HPDE6-E6E7 (cell line): ENCODE measurements at regions not wholly inside any gene's neighbourhood (a gene's known extent, or its start where the extent isn't known, plus 50 kb on each side); places are given as distances from the start of the nearest gene placed in this dataset.

Source experiments
- DNase-seq: peaks from one replicate; pipeline ENCODE4 v3.0.0; 2011; ENCODE audit warnings: missing footprints; ENCODE audit errors: extremely low spot score

GRCh38 chr1:213643360-213643759 lies 344.4 kb upstream of the PROX1 start:
- no peak for DNase-seq

GRCh38 chr1:213647864-213648650 lies 339.7 kb upstream of the PROX1 start:
- no peak for DNase-seq

DNA sequence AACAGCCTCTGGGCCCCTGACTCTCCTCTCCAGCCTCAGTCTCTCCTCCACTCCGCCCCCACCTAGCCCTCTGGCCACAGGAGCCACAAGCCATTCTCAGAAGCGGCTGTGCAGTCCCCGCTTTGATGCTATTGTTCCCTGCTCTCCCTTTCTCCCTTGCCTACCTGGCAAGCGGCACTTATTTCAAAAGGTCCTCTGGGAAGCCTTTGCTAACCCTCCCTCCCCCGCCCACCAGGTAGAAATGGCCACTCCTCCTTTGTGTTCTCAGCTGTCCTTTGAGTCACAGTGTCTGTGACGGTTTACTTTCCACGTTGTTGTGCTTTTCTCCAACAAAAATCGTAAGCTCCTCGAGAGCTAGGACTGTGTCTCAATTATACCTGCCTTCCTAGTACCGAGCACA lies 338.4 kb upstream of the PROX1 start:
- no peak for DNase-seq

GRCh38 chr1:213650603-213651002 lies 337.2 kb upstream of the PROX1 start:
- DNase-seq: no peak

GRCh38 chr1:213651077-213651476 lies 336.7 kb upstream of the PROX1 start:
- DNase-seq: no peak

DNA sequence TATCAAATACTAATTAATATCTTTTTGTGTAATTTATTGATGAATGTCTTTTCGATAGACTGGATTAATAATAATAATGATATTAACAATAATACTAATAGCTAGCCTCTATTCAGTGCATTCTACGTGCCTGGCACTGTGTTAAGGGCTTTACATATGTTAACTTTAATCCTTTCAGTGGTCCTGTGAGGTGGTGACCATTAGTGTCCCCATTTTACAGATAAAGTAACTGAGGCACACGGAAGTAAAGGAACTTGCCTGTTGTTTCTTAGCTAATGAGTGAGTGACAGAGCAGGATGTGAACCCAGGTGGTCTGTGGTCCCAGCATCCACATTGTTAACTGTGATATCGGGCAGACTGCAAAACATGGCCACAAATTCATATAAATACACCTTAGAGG lies 335.7 kb upstream of the PROX1 start:
- no peak for DNase-seq

- no peak for DNase-seq
Observed at GRCh38 chr1:213656039-213656438, 331.7 kb upstream of the PROX1 start.

GRCh38 chr1:213656503-213656902 lies 331.3 kb upstream of the PROX1 start:
- no peak for DNase-seq

- no peak for DNase-seq
Observed at GRCh38 chr1:213657013-213657412, 330.8 kb upstream of the PROX1 start.

- no peak for DNase-seq
Observed at GRCh38 chr1:213657879-213658278, 329.9 kb upstream of the PROX1 start.

GRCh38 chr1:213658457-213658856 lies 329.3 kb upstream of the PROX1 start:
- no peak for DNase-seq

GRCh38 chr1:213659580-213660547 lies 327.9 kb upstream of the PROX1 start:
- DNase-seq: no peak

GRCh38 chr1:213661302-213661701 lies 326.5 kb upstream of the PROX1 start:
- DNase-seq: no peak

DNA sequence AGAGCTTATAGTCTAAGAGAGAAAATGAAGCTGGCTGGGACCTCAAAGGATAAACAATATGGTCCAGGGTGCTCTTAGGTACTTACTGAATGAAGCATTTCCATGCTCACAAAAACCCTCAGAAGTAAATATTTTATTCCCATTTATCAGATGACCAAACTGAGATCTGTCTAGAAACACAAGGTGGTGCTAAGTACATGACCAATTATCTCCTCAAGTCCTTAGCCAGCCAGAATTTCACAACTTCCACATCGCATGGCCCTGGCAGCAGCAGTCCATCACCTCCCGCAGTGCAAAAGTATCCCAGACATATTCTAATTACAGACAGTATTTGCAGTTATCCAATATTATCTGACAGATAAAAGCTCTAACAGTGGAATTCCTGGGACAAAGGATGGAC lies 321.7 kb upstream of the PROX1 start:
- DNase-seq: no peak

GRCh38 chr1:213666922-213667321 lies 320.9 kb upstream of the PROX1 start:
- no peak for DNase-seq

DNA sequence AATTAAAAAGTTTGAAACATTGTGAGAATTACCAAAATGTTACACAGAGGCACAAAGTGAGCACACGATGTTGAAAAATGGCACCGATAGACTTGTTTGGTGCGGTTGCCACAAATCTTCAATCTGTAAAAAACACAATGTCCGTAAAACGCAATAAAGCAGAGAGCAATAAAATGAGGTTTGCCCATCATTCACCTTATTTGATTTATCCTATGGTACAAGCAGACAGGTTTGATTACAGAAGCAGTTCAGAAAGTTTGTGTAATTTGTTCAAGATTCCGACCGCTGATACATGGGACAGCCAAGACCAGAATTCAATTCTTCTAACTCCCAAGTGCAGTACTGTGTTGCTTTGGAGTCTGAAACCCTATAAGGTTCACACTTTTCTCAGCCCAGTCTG lies 318.3 kb upstream of the PROX1 start:
- no peak for DNase-seq

- no peak for DNase-seq
Observed at GRCh38 chr1:213669964-213670691, 317.6 kb upstream of the PROX1 start.

DNA sequence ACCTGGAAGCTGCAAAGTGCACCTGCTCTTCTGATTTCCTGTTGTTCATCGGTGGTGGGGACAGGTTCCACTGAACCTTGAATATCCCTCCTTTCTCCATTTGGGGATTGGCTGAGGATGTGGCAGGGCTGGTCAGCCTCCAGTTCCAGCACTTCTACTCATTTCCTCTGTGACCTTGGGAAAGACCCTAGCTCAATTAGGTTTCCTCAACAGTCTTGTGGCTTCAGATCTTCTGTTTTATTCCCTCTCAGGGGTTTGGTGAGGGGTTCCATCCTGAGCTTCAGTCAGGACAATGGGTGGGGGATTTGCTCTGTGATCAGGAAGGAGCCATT lies 317.1 kb upstream of the PROX1 start:
- DNase-seq: no peak

DNA sequence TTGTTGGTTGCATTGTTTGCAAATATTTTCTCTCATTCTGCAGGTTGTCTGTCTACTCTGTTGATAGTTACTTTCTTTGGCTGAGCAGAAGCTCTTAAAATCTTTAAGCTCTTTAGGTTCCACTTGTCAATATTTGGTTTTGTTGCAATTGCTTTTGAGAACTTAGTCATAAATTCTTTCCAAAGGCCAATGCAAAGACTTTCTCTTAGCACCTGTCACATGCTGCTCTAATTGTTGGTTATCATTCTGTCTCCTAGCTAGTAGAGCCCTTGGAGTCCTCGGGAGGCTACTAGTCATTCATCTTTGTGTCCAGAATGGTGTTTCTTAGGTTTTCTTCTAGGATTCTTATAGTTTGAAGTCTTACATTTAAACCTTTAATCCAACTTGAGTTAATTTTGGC lies 312.7 kb upstream of the PROX1 start:
- no peak for DNase-seq

GRCh38 chr1:213676736-213677135 lies 311.0 kb upstream of the PROX1 start:
- DNase-seq: no peak

DNA sequence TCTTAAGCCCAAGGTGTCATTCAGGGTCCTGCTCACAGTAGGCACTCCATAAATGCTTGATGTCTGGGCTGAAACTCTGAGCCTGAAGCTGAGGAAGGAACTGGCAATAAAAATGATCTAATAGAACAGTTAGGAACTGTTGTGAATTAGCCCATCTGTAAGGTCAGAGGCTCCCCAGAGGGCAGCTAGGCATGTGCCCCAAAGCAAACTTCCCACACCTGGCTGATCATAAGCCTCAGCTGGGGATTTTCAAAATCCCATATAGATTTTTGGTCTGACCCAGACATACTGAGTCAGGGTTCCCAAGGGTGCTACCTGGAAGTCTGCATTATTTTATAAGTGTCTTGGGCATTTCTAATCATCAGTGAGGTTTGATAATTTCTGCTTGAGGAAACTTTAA lies 309.4 kb upstream of the PROX1 start:
- no peak for DNase-seq

- no peak for DNase-seq
Observed at GRCh38 chr1:213678753-213679152, 309.0 kb upstream of the PROX1 start.
